GM23338 (cell line): ENCODE measurements at regions not wholly inside any gene's neighbourhood (a gene's known extent, or its start where the extent isn't known, plus 50 kb on each side); places are given as distances from the start of the nearest gene placed in this dataset.

Experiments used
- CREB1 ChIP-seq: fragments of 250-450 bp; sonication (Bioruptor Pico); IDR thresholded peaks from 2 replicates; pipeline ENCODE4 v1.5.0; 2020; ENCODE audit warnings: low read depth, mild to moderate bottlenecking, moderate library complexity
- EZH2 ChIP-seq: fragments of 200-600 bp; sonication (generic); IDR thresholded peaks from one replicate; pipeline ENCODE4 v1.8.0; 2017; ENCODE audit warnings: antibody characterized with exemption, mild to moderate bottlenecking, low read depth; ENCODE audit not compliant: unreplicated experiment
- EZH2phosphoT487 ChIP-seq: fragments of 200-600 bp; sonication (generic); IDR thresholded peaks from one replicate; pipeline ENCODE4 v1.8.1; 2018; ENCODE audit warnings: antibody characterized with exemption; ENCODE audit not compliant: unreplicated experiment
- JUNB ChIP-seq: IDR thresholded peaks from one replicate; pipeline ENCODE4 v1.6.1; 2016; ENCODE audit warnings: antibody characterized with exemption; ENCODE audit not compliant: unreplicated experiment
- NANOG ChIP-seq: IDR thresholded peaks from 2 replicates; pipeline ENCODE4 v1.6.1; 2016; ENCODE audit warnings: antibody characterized with exemption, borderline replicate concordance
- POLR2AphosphoS5 ChIP-seq: IDR thresholded peaks from 2 replicates; pipeline ENCODE4 v1.6.1; 2016; ENCODE audit warnings: antibody characterized with exemption, low read depth
- STAT1 ChIP-seq: IDR thresholded peaks from one replicate; pipeline ENCODE4 v1.6.1; 2016; ENCODE audit warnings: antibody characterized with exemption; ENCODE audit not compliant: unreplicated experiment
- ZNF114 ChIP-seq: fragments of 250-450 bp; sonication (Bioruptor Pico); IDR thresholded peaks from 2 replicates; pipeline ENCODE4 v1.5.0; 2020; ENCODE audit warnings: mild to moderate bottlenecking, moderate library complexity
- ZNF331 ChIP-seq: fragments of 250-450 bp; sonication (Bioruptor Pico); IDR thresholded peaks from 2 replicates; pipeline ENCODE4 v1.5.0; 2020; ENCODE audit warnings: low read depth, mild to moderate bottlenecking, moderate library complexity
- TF ChIP-seq, protein P1 (sequence below): IDR thresholded peaks from one replicate; pipeline ENCODE4 v1.6.1; 2018; ENCODE audit warnings: antibody characterized with exemption; ENCODE audit not compliant: unreplicated experiment
- TF ChIP-seq, protein P2 (sequence below), 2 experiments: fragments of 200-600 bp in 1 of 2; sonication (generic) in 1 of 2; conservative IDR thresholded peaks; 2 replicates each; pipeline versions ENCODE4 v1.5.1 to v1.6.1; 2016 to 2017; ENCODE audit warnings: antibody characterized with exemption in 2 of 2, low read depth in 2 of 2, mild to moderate bottlenecking in 2 of 2, moderate library complexity in 1 of 2
- TF ChIP-seq, protein P3 (sequence below): IDR thresholded peaks from 2 replicates; pipeline ENCODE4 v1.6.1; 2016; ENCODE audit warnings: antibody characterized with exemption
- TF ChIP-seq, protein P4 (sequence below): fragments of 250-450 bp; sonication (Bioruptor Pico); IDR thresholded peaks from 2 replicates; pipeline ENCODE4 v1.5.0; 2020; ENCODE audit warnings: mild to moderate bottlenecking, moderate library complexity

DNA sequence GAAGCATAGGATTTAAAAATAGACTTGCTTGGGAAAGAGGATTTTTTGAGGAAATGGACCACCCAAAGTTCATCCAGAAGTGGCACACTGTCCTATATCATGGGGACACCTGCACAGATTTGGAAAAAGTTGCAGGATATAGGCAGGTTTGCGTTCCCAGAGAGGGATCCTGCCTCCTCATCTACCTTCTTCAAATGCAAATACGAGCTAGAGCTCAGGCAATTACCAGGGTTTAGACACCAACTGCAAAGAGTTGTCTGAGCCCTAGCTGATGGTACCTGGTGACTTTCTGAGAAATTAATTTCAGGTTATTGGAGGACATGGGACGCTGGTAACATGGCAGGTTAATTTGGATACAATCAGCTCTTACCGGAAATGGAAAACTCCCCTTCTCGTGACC is 423.7 kb upstream of the MTPN start:
- TF ChIP-seq EZH2, result no peak
- no peak for TF ChIP-seq POLR2AphosphoS5
- TF ChIP-seq, protein P1, sequence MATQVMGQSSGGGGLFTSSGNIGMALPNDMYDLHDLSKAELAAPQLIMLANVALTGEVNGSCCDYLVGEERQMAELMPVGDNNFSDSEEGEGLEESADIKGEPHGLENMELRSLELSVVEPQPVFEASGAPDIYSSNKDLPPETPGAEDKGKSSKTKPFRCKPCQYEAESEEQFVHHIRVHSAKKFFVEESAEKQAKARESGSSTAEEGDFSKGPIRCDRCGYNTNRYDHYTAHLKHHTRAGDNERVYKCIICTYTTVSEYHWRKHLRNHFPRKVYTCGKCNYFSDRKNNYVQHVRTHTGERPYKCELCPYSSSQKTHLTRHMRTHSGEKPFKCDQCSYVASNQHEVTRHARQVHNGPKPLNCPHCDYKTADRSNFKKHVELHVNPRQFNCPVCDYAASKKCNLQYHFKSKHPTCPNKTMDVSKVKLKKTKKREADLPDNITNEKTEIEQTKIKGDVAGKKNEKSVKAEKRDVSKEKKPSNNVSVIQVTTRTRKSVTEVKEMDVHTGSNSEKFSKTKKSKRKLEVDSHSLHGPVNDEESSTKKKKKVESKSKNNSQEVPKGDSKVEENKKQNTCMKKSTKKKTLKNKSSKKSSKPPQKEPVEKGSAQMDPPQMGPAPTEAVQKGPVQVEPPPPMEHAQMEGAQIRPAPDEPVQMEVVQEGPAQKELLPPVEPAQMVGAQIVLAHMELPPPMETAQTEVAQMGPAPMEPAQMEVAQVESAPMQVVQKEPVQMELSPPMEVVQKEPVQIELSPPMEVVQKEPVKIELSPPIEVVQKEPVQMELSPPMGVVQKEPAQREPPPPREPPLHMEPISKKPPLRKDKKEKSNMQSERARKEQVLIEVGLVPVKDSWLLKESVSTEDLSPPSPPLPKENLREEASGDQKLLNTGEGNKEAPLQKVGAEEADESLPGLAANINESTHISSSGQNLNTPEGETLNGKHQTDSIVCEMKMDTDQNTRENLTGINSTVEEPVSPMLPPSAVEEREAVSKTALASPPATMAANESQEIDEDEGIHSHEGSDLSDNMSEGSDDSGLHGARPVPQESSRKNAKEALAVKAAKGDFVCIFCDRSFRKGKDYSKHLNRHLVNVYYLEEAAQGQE, result no peak
- TF ChIP-seq, protein P2, sequence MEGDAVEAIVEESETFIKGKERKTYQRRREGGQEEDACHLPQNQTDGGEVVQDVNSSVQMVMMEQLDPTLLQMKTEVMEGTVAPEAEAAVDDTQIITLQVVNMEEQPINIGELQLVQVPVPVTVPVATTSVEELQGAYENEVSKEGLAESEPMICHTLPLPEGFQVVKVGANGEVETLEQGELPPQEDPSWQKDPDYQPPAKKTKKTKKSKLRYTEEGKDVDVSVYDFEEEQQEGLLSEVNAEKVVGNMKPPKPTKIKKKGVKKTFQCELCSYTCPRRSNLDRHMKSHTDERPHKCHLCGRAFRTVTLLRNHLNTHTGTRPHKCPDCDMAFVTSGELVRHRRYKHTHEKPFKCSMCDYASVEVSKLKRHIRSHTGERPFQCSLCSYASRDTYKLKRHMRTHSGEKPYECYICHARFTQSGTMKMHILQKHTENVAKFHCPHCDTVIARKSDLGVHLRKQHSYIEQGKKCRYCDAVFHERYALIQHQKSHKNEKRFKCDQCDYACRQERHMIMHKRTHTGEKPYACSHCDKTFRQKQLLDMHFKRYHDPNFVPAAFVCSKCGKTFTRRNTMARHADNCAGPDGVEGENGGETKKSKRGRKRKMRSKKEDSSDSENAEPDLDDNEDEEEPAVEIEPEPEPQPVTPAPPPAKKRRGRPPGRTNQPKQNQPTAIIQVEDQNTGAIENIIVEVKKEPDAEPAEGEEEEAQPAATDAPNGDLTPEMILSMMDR (conservative IDR thresholded peaks at IDR 0.05; ENCODE audit: low read depth in 2 of 2), result no peak
- TF ChIP-seq EZH2phosphoT487, result no peak
- TF ChIP-seq, protein P3, sequence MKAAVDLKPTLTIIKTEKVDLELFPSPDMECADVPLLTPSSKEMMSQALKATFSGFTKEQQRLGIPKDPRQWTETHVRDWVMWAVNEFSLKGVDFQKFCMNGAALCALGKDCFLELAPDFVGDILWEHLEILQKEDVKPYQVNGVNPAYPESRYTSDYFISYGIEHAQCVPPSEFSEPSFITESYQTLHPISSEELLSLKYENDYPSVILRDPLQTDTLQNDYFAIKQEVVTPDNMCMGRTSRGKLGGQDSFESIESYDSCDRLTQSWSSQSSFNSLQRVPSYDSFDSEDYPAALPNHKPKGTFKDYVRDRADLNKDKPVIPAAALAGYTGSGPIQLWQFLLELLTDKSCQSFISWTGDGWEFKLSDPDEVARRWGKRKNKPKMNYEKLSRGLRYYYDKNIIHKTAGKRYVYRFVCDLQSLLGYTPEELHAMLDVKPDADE, result no peak
- no peak for TF ChIP-seq JUNB
- no peak for TF ChIP-seq ZNF114 (CRISPR knock-in tag)
- no peak for TF ChIP-seq CREB1
- TF ChIP-seq, protein P4, sequence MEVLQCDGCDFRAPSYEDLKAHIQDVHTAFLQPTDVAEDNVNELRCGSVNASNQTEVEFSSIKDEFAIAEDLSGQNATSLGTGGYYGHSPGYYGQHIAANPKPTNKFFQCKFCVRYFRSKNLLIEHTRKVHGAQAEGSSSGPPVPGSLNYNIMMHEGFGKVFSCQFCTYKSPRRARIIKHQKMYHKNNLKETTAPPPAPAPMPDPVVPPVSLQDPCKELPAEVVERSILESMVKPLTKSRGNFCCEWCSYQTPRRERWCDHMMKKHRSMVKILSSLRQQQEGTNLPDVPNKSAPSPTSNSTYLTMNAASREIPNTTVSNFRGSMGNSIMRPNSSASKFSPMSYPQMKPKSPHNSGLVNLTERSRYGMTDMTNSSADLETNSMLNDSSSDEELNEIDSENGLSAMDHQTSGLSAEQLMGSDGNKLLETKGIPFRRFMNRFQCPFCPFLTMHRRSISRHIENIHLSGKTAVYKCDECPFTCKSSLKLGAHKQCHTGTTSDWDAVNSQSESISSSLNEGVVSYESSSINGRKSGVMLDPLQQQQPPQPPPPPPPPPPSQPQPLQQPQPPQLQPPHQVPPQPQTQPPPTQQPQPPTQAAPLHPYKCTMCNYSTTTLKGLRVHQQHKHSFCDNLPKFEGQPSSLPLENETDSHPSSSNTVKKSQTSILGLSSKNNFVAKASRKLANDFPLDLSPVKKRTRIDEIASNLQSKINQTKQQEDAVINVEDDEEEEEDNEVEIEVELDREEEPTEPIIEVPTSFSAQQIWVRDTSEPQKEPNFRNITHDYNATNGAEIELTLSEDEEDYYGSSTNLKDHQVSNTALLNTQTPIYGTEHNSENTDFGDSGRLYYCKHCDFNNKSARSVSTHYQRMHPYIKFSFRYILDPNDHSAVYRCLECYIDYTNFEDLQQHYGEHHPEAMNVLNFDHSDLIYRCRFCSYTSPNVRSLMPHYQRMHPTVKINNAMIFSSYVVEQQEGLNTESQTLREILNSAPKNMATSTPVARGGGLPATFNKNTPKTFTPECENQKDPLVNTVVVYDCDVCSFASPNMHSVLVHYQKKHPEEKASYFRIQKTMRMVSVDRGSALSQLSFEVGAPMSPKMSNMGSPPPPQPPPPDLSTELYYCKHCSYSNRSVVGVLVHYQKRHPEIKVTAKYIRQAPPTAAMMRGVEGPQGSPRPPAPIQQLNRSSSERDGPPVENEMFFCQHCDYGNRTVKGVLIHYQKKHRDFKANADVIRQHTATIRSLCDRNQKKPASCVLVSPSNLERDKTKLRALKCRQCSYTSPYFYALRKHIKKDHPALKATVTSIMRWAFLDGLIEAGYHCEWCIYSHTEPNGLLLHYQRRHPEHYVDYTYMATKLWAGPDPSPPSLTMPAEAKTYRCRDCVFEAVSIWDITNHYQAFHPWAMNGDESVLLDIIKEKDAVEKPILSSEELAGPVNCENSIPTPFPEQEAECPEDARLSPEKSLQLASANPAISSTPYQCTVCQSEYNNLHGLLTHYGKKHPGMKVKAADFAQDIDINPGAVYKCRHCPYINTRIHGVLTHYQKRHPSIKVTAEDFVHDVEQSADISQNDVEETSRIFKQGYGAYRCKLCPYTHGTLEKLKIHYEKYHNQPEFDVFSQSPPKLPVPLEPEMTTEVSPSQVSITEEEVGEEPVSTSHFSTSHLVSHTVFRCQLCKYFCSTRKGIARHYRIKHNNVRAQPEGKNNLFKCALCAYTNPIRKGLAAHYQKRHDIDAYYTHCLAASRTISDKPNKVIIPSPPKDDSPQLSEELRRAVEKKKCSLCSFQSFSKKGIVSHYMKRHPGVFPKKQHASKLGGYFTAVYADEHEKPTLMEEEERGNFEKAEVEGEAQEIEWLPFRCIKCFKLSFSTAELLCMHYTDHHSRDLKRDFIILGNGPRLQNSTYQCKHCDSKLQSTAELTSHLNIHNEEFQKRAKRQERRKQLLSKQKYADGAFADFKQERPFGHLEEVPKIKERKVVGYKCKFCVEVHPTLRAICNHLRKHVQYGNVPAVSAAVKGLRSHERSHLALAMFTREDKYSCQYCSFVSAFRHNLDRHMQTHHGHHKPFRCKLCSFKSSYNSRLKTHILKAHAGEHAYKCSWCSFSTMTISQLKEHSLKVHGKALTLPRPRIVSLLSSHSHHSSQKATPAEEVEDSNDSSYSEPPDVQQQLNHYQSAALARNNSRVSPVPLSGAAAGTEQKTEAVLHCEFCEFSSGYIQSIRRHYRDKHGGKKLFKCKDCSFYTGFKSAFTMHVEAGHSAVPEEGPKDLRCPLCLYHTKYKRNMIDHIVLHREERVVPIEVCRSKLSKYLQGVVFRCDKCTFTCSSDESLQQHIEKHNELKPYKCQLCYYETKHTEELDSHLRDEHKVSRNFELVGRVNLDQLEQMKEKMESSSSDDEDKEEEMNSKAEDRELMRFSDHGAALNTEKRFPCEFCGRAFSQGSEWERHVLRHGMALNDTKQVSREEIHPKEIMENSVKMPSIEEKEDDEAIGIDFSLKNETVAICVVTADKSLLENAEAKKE (CRISPR knock-in tag), result no peak
- TF ChIP-seq ZNF331 (CRISPR knock-in tag), result no peak
- TF ChIP-seq STAT1, result no peak
- TF ChIP-seq NANOG, result no peak
